Kidney epithelial cell (primary cell): ENCODE measurements at regions not wholly inside any gene's neighbourhood (a gene's known extent, or its start where the extent isn't known, plus 50 kb on each side); places are given as distances from the start of the nearest gene placed in this dataset.

Experiments used
- DNase-seq: peaks from one replicate; pipeline ENCODE4 v3.0.0-alpha.2; 2010; ENCODE audit warnings: low read depth
- H3K27me3 ChIP-seq: 2 replicates; pipeline ENCODE4 v1.6.0; 2011; ENCODE audit warnings: low read length; ENCODE audit not compliant: control insufficient read depth, insufficient read depth
- H3K36me3 ChIP-seq: 2 replicates; pipeline ENCODE4 v1.5.1; 2011; ENCODE audit warnings: low read length; ENCODE audit not compliant: control insufficient read depth, insufficient read depth
- H3K4me3 ChIP-seq: 2 replicates; pipeline ENCODE4 v1.5.1; 2011; ENCODE audit warnings: low read depth, mild to moderate bottlenecking, control low read depth, low read length
- CTCF ChIP-seq: IDR thresholded peaks from 2 replicates; pipeline ENCODE4 v1.5.1; 2011; ENCODE audit warnings: mild to moderate bottlenecking, moderate library complexity, low read length, control low read depth, inconsistent platforms; ENCODE audit not compliant: insufficient read depth, poor library complexity, severe bottlenecking

DNA sequence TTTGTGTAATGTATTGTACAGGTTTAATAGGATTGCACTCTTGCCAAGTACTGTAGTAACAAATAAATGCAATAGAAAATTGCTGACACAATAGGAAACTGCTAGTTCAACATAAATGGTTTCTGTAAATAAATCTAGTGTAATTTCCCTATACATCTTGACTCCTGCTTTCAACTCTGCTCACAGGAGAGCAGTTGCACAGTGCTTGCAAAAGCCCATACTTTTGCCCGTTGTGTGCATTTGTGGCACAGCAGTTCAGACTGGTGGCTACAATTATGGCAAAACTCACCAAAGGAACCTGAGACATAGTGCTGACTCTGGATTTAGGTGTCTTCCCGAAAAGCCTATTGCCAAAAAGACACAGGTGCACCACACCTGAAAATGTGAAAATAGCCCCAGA is 953.3 kb upstream of the SLC35B3 start:
- Histone ChIP-seq H3K27me3 (no peaks in the 10 kb centered on the region), H3K4me3 (no peak overlapping the region), H3K36me3 (no peaks in the 10 kb centered on the region)
- TF ChIP-seq CTCF: no peak
- no peak for DNase-seq

GRCh38 chr6:9380568-9380967 is 945.2 kb upstream of the SLC35B3 start:
- H3K27me3 ChIP-seq: no peaks in the 10 kb centered on the region
- no peak for TF ChIP-seq CTCF
- no peak overlapping the region for H3K4me3 ChIP-seq
- DNase-seq: no peak
- no peaks in the 10 kb centered on the region for H3K36me3 ChIP-seq

DNA sequence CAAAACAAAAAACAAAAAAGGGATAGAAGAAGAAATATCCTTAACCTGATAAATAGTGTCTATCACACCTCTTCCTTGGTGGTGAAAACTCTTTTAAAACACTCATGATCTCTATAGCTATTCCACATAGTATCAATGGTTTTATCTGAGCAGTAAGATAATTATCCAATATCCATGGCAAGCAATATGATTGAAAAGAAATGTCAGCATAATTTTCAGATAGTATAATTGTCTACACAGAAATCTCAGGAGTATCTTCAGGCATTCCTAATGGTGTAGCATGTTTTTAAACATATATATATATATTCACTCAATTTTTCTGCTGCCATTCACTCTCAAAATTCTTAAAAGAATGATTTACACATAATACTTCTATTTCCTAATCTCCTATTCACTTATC is 938.0 kb upstream of the SLC35B3 start:
- no peak overlapping the region for H3K4me3 ChIP-seq
- TF ChIP-seq CTCF: no peak
- no peaks in the 10 kb centered on the region for H3K36me3 ChIP-seq
- H3K27me3 ChIP-seq: no peaks in the 10 kb centered on the region
- DNase-seq: no peak

GRCh38 chr6:9370480-9370879 is 935.1 kb upstream of the SLC35B3 start:
- DNase-seq: no peak
- no peak overlapping the region for H3K4me3 ChIP-seq
- no peaks in the 10 kb centered on the region for H3K36me3 ChIP-seq
- H3K27me3 ChIP-seq: no peaks in the 10 kb centered on the region
- TF ChIP-seq CTCF: no peak

DNA sequence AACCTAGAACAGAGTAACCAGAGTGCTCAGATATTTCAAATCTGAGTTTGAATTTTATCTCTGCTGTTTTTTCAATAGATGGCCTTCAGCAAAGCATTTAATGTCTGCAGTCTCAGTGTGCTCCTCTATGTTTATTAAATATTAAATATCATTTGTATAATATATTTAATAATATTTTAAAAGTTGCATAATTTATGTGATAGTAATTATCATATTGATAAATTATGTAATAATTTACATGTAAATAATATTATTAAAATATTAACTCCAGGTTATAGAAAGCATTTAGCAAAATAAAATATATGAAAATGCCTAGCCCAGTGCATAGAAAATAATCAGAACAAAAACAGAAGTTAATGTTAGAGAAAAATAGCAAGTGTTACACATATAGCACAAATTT is 930.0 kb upstream of the SLC35B3 start:
- Histone ChIP-seq H3K27me3 (no peaks in the 10 kb centered on the region), H3K36me3 (no peaks in the 10 kb centered on the region), H3K4me3 (no peak overlapping the region)
- DNase-seq: no peak
- no peak for TF ChIP-seq CTCF

- Histone ChIP-seq H3K4me3 (no peak overlapping the region), H3K36me3 (no peaks in the 10 kb centered on the region), H3K27me3 (no peaks in the 10 kb centered on the region)
- TF ChIP-seq CTCF: no peak
- no peak for DNase-seq
These were observed 926.4 kb upstream of the SLC35B3 start for GRCh38 chr6:9361749-9362148.
